Activated T-cell treated with anti-CD3 and anti-CD28 coated beads for 48 hours (primary cell): ENCODE measurements at regions not wholly inside any gene's neighbourhood (a gene's known extent, or its start where the extent isn't known, plus 50 kb on each side); places are given as distances from the start of the nearest gene placed in this dataset.
A peak's percentile ranks its signal among the peaks of the same experiment; 100 is the strongest.

Experiments
- DNase-seq: peaks from one replicate; pipeline ENCODE4 v3.0.0-alpha.2; 2020; ENCODE audit warnings: low read depth

DNA sequence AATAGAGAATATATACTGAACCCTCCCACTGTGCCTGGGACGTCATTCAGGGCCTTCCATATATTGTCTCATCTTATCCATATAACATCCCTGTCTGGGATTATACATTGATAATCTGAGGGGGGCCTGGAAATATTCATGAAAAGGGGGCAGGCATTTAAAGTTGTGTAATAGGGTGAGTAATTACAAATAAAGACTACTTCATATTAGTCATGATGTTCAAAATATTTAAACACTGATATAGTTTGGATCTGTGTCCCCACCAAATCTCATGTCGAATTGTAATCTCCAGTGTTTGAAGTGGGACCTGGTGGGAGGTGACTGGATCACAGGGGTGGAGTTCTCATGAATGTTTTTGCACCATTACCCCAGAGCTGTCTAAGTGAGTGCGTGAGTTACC lies 97.8 kb downstream of the AQP9 start:
- DNase-seq, result no peak

DNA sequence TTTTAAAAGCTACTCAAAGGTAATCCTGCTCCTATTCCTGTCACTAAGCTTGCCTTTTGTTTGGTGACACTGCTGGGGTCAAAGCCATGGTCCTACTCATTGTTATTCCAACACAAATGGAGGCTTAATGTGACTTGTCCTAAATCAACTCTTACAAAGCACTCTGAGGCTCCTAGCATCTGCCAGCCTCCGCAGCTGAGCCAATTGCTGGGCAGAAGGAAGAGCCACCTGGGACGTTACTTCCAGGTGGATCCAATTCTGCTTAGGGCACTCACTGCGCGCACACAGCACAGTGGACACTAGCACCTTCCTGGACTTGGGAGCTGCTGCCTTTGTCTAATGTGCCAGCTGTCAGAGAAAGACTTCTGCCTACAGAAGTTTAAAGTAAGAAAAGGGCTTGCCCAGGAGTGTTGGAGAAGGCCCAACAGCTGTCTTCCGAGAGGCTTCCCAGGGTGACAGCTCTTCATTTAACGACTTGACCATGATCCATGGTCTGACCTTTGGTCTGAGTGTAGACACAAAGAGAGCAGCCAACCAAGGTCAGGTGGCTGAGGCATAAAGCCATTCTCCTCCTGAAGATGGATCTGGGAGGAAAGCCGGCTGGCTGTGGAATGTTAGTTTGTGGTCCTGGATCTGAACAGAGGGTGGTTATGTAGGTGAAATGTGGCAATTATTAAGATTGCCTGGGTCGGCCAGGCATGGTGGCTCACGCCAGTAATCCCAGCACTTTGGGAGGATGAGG lies 102.2 kb downstream of the AQP9 start:
- no peak for DNase-seq

GRCh38 chr15:58241872-58242271 lies 103.7 kb downstream of the AQP9 start:
- no peak for DNase-seq

DNA sequence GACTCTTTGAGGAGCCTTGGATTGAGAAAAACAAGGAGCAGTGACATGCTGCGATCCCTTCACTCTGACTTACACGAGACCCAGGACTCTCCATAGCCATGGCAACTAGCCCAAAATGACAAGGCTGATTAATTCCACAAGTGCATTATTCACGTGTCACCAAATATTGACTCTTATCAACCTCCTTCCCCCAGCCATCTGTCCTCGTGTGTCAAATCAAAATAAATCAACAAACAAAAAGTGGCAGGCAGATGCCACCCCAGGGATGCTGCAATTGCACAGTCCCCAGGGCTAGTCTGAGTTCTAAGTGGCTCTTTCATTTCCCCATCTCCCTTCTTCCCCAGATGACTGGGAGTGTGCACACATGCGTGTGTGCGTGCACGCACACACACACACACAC lies 104.9 kb downstream of the AQP9 start:
- no peak for DNase-seq

DNA sequence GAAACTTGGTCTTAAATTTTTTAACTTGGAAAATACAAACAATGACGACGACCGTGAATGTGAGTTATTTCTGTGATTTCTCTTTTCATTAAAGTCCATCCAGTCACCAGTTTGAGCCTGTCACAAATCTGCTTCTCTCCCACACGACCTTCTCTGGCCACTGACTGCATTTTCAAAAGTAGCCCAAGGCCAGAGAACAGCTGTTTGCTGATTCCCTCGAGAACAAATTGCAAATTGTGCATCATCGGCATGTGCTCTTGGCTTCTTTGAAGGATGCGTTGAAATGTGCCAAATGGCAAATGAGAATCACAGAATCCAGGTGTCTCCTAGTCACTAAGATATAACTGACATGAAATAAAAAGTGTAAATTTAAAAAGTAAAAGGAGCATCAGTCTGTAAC lies 106.4 kb downstream of the AQP9 start:
- DNase-seq, result no peak

DNA sequence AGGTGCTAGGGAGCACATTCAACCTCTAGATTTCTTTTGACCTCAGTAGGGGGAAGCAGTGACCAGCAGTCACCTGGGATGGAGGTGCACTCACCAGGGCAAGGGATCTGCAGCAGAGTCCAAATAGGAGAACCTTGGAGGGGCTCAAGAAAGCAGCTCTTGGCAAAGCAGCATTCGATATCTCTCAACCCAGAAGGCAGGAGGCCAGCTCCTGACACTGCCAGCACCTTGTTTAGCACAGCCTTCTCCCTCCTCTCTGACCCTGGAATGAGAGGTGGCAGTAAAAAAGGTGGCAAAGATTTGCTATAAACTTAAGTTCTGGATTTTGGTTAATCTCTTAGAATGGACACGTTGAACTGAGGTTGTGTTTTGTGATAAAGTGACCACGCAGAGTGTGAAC lies 107.9 kb downstream of the AQP9 start:
- DNase-seq, result no peak

DNA sequence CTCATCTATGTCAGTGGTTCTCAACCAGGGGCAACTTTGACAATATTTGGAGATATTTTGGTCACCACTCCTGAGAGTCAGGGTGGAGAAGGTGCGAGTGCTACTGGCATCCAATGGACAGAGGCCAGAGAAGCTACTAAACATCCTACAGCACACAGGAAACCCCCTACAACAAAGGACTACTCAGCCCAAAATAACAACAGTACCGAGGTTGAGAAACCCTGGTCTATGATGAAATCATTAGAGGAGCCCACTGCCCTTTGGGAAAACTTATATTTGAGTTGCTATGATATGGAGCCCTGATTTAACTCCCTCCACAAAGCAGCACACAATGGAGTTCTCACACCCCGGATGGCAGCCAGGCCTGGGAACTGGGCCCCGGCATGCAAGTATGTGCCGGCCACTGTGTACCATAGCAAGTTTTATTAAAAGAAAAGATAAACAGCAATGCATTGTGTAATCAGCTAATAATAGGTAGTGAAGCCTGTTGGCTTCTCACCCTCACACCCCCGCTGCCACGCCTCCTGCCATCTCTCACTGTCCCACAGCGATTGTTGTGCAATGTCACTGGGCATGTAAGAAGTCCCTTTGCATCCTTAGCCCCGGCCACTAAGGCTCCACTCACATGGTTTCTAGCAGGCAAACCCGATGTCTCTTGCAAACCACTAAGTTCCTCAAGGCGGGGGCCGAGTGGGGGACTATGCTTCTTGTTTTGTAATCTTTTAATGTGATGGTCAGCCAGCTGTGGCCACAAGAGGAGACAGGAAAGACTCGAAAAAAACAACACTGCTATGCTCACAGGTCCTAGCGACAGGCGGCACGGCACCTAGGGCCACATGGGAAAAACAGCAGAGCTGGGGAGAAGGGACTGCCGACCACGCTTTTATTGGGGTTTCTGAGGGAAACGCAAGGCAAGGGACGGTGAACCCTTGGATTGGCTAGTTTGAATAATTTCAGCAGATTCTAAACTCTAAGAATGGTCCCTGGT lies 110.0 kb downstream of the AQP9 start:
- no peak for DNase-seq

DNA sequence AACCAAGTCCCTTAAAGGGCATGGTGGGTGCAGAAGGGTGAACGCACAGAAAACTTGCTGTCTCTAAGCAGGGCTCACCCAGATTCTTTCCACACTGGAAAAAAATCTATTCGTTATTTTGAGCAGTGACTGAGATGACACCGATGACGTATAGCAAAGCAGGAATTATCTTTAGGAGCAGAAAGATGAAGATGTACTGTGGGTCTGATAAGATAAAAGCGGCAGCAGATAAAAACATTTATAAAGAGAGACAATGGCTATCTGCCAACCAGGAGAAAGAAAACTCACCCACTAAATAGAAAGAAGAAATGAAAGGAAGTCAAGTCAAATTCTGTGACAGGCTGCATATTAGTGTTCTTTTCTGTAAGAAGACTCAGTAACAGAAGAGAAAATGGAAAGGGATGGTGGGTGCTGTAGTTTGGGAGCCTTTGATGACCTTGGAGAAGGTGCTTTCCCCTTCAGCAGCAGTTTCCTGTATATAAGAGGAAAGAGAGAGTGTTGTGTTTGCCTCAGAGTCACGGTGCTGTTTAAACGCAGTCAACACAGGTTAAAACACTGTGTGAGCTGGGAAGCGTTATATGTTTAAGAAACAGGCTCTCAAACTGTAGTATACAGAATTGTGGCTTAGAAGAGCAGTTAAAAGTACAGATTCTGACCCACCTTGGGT lies 111.6 kb downstream of the AQP9 start:
- no peak for DNase-seq

- no peak for DNase-seq
Observed at GRCh38 chr15:58252586-58253323, 114.6 kb downstream of the AQP9 start.

DNA sequence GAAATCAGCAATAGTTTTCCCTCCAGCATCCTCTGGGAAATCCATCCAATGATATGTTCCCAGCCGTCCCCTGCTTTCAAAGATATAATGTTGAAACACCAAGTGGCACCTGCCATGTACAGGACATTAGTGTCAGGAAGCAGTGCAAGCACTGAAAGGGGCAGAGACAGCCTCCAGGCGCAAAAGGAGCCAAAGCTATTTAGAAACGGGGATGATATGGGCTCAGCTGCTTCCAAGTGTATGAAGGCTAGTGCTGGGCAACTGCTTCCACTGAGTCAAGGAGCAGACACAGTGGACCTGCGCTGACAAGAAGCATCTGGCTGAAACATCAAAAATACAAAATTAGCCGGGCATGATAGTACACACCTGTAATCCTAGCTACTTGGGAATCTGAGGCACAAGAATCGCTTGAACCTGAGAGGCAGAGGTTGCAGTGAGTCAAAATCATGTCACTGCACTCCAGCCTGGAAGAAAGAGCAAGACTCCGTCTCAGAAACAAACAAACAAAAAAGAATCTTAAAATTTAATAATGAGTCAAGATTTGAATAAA lies 119.7 kb downstream of the AQP9 start:
- DNase-seq, result no peak

- DNase-seq, result no peak
Observed at GRCh38 chr15:58258501-58259292, 120.5 kb downstream of the AQP9 start.

- no peak for DNase-seq
Observed at GRCh38 chr15:58260205-58260724, 122.1 kb downstream of the AQP9 start.

DNA sequence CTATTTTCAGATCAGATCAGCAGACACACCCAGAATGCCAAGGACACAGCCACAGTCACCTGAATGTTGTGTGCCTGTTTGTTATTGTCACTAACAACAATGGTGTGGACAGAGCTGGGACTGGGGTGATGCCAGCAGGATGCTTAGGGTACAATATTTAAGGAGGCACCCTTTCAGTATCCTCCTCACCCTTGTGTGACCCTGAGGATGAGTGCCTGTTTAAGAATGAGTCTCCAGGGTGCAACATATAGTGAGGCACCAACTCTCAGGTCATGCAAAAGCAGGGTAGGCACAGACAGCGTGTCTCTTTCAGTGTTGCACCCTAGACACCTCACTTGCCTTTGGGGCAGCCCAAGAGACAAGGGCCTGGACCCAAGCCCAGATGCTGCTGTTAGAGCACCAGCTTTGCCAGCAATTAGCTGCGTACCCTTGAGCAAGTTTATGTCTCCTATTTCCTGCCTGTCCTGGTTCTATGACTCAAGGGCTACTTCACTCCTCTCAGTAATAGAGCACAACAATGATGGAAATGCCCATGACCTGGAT lies 122.6 kb downstream of the AQP9 start:
- no peak for DNase-seq

DNA sequence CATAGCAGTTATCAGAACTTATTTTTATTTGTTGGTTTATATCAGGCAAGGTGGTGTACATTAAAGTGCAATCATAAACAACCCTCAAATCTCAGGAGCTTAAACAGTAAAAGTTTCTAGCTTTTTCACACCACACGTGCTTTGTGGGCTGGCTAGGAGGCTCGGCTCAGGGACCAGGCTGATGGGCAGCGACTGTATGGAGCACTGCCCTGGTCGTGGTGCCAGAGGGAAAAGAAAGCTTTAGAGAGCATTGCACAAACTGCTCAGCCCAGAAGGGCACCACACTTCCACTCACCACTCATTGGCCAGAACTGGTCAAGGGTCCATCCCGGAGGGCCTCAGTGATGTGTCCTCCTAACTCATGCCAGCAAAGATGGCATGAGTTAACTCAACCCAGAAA lies 123.2 kb downstream of the AQP9 start:
- no peak for DNase-seq

GRCh38 chr15:58264053-58264971 lies 126.1 kb downstream of the AQP9 start:
- no peak for DNase-seq

DNA sequence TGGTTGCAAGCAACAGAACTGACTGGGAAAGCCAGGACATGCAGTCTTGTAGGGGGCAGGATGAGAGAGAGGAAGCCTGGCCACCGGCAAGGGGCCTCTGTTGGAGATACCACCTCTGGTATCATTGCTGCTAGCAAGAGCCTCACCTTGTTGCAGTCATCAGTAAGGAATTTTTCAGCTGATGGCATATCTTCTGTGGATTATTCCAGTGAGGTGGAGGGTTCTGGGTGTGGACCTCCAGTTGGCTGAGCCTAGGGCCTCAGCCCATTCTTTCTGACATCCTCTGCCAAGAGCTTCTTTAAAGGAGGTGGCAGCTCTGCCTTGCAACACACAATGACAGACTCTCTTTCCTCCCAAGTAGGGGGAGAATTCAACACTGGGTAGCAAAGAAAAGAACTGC lies 128.9 kb downstream of the AQP9 start:
- DNase-seq, result no peak

DNA sequence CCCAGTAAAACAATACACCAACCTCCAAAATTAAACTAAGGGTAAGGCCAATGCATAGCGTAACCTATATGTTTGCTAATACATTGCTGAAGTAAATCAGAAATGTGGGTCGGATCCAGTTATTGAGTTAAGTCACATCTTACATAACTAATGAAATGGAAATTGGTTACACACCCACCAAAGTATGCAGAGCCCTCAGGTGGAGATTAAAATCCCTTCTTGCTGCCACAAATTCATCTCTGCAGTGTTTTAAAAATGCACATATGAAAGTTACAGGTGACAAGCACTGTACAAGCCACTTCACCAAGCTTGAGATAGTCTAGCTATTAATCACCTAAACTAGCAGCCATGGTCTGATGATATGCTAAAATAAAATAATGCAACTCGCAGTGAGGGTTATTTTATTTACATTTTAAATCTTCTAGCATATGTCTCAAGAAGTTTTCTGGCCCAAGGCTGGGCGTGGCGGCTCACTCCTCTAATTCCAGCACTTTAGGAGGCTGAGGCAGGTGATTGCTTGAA lies 130.6 kb downstream of the AQP9 start:
- DNase-seq, result no peak

GRCh38 chr15:58269455-58270414 lies 131.6 kb downstream of the AQP9 start:
- peak; percentile 6 for DNase-seq
